GM18508 (cell line): ENCODE measurements at regions not wholly inside any gene's neighbourhood (a gene's known extent, or its start where the extent isn't known, plus 50 kb on each side); places are given as distances from the start of the nearest gene placed in this dataset.
"Not testable (repeated sequence)": the region's sequence is repeated elsewhere in the genome, so short reads cannot be mapped to it uniquely, and the experiment has no call there.

Source experiments
- ATAC-seq: cut with Tn5 transposase; IDR thresholded peaks from one replicate; pipeline ENCODE4 v1.9.1; 2021; ENCODE audit warnings: moderate number of reproducible peaks; ENCODE audit not compliant: insufficient read depth, unreplicated experiment

DNA sequence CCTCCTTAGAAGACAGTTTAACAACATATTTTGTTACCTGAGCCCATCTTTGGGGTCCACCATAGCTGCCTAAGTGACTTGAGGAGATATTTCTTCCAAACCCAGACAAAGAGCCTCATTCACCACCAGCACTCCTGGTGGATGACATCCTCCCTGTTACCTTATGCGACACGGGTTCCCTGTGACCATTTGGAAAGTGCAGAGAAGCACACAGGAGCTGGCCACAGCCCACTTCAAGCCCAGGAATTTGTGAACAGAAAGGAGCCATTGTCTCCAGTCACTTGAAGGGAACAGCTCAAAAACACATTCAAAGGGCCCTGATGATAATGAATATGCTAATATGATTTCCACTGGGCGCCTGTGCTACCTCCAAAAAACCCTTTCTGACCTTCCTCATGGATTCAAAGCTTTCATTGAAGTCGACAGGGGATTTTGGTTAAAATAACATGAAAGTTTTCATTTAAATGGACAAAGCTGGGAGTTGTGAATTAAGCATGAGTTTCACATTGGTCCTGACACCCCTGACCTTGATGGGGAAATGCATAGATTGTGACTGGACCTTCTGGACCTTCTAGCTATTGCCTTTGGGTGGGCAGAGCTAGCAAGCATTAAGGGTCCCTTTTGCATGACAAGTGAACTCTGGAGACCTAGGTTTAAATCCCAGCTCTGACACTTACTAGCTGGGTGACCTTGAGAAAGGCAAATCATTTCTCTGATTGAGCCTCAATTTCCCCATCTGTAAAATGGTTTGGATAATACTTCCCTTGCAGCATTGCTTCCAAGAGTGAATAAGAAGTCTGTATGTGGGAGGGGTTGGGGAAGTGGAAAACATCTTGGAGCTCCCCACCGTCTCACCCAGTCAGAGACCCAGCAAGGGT lies 83.3 kb upstream of the SIRPA start:
- ATAC-seq: no peak

DNA sequence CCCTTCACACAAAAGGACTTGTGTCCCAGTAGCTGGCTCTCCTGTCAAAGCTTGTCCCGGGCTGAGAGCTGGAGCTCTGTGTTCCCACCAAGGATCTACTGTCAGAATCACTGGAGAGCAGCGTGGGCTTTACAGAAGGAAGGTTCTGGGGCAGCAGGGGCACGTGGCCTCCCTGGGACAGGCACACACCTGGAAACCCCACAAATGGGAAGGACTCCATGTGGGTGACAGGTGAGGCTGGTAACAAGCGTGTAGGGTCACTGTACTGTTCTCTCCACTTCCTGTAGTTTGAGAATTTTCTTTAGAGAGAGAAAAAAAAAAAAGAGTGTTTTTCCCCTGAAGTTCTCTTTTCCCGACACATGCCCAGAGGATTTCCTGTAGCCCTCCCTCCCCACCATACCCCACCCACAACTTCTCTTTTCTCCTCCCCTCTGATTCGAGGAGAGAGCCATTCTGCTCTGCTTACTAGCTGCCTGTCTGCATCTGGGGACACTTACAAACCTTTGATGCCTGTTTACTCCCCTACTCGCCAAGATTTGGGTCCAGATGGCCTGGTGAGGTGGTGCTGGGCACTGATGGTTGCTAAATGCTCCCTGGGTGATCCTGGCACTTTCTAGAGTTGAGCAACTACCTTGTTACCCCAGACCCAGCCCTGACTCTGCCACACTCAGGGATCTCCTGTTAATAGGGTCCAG lies 84.1 kb upstream of the SIRPA start:
- ATAC-seq: no peak

DNA sequence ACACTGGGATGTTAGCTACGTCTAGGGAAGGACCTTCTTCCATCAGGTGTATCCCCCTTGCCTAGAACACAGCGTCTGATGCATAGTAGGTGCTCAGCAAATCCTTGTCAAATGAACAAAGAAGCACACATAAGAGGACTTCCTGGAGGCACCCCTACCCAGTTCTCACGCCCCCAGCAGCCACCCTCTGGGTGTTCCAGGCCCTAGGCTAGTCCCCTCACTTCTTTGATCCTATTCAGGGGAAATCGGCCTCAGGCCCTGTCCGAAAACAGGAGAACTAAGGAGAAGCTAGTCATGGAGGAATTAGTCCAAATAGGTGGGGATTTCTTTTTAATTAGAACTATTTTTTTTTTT lies 84.7 kb upstream of the SIRPA start:
- ATAC-seq: no peak

DNA sequence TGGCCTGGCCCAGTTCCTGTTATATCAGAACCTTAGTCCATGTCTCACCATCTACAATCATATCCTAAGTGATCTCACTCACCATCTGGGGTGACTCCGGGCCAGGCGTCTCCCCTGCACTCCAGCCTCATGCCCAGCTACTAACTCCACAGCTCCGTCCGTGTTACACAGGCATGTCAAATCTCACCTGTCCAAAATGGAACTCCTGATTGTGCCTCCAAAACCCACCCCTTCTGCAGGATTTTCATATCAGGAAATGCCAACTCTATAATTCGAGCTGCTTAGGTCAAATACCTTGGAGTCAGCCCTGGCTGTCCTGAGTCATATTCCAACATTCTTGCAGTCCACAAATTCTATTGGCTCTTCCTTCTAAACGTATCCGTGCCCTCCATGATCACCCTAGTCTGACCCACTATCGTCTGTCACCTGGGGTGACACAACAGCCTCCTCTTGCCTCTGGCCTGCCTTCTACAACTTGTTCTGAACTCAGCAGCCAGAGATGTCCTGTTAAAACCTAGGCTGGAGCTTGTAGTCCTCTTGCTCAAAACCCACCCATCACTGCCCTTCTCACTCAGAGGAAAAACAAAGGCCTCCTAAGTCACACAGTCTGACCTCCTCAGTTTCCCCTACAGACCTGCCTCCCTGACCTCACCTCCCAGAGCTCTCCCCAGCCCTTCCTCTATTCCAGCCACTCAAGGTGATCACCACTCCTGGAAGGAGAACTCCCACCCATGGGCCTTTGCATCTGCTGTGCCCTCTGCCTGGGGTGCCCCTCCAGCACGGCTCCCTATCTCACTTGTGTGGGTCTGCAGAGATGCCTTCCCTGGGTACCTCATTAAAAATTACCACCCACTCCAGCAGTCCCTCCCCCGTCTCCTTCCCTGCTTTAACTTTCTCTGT lies 85.3 kb upstream of the SIRPA start:
- no peak for ATAC-seq

DNA sequence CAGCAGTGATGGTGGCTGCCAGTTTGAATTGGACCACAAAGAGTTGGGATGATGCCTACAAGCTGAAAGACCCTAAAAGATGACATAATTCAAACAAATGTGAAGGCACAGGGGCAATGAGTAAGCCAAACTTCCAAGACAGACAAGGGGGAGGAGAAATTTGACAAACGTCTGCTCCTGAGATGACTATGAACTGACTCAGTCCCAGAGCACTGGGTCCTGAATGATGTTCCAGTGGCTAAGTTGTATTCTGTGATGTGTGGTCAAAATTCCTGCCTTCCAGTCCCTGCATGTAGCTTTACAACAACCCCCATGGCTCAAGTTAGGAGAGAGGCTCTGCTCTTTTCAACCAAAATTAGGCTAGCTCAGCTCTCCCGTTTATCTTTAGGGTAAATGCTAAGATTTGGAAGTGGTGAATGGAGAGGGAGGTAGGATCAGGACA lies 86.1 kb upstream of the SIRPA start:
- no peak for ATAC-seq

DNA sequence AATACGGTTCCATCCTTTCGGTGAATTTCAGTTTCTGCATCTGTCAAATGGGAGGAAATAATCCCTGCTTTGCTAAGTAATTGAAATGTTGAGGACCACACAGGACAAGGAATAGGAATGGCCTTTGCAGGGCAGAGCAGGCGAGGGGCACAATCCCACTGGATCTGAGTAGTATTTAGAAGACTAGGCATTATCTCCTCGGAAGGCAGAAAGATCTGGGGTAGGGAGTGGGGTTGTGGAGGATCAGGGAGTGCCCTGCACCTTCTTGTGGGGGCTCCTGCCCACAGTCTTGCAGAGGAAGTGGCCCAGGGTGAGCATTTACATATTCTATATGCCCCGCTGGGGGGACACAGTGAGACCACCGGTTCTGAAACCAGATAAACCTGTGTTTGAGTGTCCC lies 87.1 kb upstream of the SIRPA start:
- ATAC-seq: no peak

DNA sequence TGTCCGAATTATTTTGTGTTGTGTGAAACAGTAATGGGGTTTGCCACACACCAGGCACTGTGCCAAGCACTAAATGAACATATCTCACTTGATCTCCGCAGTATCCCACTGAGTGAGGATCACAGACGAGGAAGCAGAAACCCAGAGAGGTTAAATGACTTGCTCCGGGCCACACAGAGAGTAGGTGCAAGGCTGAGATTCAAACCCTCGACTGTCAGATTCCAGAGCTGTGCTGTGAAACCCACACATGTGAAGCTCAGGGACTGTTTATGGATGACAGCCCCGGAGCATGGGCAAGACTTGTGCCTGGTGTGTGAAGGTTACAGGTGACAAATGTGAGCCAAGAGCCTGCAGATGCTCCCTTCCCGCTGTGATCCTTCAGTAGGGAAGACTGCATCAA lies 87.8 kb upstream of the SIRPA start:
- no peak for ATAC-seq

DNA sequence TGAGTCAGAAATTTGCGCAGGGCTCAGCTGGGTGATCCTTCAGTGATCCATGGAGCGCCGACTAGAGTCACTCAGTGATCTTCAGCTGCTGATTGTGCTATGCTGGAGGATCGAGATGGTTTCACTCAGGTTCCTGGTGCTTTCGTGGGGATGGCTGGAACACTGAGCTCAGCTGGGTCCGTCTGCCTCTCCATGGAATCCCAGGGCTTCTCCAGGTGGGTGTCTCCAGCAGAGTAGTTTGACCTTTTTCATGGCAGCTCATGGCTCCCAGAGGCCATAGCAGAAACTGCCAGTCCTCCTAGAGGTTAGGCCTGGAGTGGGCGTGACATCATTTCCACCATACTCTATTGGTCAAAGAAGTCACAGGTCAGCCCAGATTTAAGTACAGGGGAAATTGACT lies 88.8 kb upstream of the SIRPA start:
- ATAC-seq: no peak

DNA sequence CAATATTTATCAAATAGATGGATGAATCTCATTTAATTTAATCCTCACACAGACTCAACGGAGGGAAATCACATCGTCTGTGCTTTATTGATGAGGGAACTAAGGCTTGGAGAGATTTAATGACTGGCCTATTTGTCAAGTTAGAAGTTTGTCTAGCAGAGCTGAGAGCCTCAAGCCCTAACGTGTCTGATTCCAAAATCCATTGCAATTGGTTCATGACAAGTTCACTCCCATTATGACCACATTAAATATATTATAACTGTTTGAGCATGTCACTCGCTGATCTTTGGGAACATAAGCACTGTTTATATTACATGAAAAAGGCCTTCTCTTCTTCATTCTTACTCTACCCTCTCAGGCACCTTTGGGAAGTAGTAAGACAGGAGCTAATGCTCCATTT lies 89.4 kb upstream of the SIRPA start:
- ATAC-seq: no peak

DNA sequence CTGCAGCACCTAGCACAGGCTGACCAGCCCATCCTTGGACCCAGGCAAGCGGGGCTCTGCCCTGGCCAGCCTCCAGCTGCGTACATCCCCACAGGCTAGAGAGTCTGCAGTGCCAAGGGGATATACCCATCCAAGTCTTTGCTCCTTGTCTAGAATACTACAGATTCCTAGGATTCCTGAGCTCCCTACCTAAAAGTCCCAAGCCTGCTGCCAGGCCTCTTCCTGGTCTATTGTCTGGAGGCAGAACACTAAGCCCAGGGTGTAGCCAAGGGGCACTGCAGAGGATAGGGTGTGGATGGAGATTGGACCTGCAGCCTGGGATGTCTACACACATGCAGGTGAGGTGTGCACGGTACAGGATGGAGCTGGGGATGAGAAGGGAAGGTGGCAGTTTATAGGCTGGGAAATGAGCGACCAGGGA lies 90.0 kb upstream of the SIRPA start:
- no peak for ATAC-seq

DNA sequence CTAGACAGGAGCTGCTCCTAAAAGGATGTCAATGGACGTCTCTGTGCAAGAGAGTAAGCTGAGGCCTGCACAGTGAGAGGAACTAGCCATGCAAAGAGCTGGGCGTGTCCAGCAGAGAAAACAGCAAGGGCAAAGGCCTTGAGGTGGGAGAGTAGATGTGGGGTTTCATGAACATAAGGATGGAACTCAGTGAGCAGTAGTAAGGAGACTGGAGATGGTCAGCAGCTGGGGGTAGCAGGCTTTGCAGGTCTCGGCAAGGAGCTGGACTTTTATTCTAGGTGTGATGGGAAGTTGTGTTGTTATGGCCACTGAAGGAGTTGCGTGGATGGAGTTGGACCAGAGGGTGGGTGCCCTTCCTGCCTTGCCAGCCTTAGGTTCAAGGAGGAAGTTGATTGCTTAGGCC lies 90.7 kb upstream of the SIRPA start:
- no peak for ATAC-seq

DNA sequence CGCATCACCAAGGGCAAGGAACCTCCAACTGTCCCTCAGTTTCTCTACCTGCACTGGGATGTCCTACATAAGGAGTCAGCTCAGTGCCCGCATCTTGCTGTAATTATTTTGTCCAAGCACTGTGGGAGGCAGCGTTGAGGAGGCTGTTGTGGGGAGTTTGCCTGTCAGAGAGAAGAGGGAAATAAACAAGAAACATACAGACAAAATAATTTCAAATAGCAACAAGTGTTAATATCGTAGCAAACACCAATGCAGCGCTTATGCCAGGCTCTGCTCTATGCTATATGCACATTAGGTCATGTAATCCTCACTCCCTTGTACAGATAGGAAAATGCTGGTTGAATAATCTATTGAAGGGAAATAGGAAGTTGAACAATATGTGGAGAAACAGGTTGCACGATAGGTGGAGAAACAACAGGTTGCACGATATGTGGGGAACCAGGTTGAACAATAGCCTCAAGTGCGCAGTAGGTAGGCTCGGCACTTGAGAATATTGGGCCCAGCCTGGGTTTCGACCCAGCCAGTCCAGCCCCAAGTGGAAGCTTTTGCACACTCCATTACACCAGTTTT lies 91.2 kb upstream of the SIRPA start:
- no peak for ATAC-seq

DNA sequence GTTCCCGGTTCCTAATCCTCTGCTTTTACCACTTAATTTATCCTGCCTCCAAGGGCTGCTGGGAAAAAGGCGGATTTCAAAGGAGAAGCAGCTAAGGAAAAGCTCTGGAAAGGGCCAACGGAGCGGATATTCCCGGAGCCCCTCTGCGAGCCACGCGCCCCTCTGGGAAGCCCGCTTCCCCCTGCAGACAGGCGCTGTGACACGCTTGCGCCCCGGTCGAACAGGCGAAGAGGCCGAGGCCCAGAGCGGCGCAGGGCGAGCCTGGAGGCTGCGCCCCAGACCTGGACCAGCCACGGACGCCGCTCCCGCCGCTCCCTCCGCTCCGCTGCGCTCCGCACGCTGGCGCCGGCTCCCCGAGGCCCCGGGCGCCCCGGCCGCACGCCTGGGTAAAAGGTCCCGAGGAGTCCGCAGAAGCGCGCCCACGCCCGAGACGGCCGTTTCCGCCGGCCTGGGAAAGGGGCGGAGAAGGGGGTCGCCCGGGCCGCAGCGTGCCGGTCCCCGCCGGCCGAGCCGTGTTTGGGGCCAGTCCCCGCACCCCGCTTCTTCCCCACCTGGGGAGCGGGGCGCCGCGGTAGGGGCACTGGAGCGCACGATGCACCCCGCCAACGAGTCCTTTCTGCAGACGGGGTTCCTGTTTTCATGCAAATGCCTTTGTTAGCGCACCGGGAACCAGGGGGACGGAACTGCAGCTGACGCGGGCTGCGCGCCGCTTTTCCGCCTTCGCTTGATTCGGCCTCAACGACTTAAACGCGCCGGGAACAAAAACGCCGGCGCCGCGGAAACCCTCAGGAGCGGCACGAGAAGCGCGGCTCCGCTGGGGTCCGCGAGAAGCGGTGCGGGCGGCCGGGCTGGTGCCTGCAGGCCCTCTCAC lies 91.9 kb upstream of the SIRPA start:
- no peak for ATAC-seq

DNA sequence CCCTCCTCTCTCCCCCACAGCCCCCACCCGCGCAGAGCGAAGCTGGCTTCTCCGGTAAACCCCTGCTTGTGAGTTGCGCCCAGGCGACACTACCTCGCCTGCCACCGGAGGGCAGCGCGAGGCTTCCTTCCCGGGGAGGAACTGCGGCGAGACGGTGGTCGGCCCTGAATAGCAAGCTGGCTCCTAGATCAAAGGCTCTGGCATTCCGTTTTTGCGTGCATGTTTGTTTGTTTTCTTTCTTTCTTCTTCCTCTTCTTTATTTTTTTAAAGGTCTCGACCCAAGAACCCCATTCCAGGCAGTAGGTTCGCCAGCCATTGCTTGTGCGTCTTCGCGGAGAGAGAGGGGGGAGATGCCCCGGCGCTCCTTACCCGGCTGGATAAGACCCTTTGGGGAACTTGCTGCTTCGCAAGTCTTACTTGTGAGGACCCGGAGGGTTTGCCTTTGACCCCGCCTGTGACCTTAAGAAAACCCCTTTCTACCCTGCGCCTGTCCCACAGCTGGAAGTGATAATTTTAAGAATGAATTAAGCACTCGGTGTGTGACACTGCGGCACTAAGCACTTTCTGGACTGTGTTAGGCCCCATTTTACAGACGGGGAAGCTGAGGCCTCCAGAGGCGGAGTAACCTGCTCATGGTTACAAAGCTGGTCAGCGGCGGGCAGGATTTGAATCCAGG lies 92.7 kb upstream of the SIRPA start:
- no peak for ATAC-seq

DNA sequence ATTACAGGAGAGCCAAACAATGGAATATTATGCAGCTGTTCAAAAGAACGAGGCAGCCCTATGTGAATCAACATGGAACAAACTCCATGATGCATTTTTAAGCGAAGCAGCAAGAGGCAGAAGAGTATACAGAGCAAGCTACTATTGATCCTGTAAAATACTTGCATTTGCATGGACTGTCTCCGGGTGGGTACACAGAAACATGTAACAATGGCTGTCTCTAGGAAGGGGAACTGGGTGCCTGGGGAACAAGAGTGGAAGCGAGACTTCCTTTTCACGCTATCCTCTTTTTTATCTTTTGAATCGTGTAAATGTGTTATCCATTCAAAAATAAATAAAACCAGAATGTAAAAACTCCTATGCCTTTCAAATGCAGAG lies 93.3 kb upstream of the SIRPA start:
- no peak for ATAC-seq

DNA sequence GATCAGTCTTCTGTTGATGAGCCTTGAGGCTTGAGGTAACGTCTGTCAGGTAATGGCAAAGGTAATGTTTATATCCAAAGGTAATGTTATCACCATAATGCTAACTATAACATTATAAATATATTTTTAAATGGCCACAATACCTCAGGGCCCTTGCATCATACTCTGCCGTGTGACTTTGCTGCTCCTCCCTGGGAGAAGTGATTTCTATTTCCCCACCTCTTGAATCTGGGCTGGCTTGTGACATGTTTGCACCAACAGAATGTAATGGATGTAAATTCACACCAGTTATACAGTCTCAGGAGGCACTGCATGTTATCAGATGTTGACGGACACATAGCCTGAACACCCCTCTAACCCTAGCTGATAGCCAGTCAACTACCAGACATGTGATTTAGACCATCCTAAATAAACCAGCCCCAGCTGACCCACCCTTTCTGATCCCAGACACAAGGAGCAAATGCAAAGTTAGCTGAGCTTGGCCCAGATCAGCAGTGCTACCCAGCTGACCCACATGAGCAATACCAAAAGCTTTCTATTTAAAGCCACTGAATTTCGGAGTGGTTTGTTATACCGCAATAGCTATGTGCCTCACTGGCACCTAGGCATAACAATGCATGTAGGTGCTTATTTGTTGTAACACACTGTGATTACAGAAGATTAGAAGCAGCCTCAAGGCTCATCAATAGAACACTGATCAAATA lies 93.8 kb upstream of the SIRPA start:
- no peak for ATAC-seq

DNA sequence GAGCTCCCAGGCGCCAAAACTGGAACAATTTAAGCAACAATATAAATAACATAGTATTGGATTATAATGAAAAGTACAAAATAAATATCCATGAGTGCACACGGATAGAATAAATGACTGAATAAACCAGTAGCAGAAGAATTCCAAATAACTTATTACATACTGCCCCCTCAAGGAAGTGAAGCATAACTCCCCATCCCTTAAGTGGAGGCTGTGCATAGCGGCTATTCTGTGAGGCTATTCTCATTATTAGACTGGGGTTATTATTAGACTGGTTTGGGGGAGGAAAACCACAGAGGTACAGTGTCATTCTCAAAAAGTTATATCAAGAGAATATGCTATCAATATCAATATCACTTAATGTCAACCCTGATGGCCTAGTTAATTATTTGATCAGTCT lies 94.4 kb upstream of the SIRPA start:
- ATAC-seq: no peak

DNA sequence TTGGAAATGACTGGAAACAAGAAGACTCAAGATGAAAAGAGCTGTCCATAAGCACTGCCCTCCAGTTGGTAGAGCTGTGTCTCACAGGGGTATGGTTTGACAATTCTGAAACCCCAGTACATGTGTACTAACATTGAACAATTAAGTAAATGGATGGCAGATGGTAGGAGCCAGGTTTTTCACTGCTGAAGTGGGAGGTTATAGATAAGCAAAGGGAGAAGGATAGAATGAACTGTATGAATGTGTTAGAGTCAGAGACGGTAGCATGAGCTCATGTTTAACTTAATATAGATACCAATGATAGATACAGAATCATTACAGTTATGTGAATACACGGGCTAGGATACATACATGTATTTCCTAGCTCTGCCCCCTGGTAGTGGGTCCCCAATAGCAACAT lies 95.0 kb upstream of the SIRPA start:
- no peak for ATAC-seq

DNA sequence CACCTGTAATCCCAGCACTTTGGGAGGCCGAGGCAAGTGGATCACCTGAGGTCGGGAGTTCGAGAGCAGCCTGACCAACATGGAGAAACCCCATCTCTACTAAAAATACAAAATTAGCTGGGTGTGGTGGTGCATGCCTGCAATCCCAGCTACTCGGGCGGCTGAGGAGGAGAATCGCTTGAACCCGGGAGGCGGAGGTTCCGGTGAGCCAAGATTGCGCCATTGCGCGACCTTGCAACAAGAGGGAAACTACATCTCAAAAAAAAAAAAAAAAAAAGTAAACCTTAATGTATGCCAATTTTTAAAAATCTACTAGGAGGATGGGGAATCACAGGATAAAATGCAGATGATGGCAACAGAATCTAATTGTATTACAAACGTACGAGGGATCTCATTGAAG lies 95.5 kb upstream of the SIRPA start:
- ATAC-seq: not testable (repeated sequence)
